Transverse colon (tissue), 4 donors: ENCODE measurements at regions not wholly inside any gene's neighbourhood (a gene's known extent, or its start where the extent isn't known, plus 50 kb on each side); places are given as distances from the start of the nearest gene placed in this dataset.
A peak's percentile ranks its signal among the peaks of the same experiment; 100 is the strongest.

ENCODE experiments used
- DNase-seq: peaks from one replicate; pipeline ENCODE4 v3.0.0-alpha.2; 2019
- H3K27ac ChIP-seq, 4 donors: fragments of 200-600 bp; sonication (generic); 2 replicates each; pipeline ENCODE4 v1.5.1; 2016 to 2018; ENCODE audit warnings: inconsistent platforms in 4 of 4
- H3K27me3 ChIP-seq: fragments of 200-600 bp; sonication (generic); 2 replicates; pipeline ENCODE4 v1.5.1; 2017; ENCODE audit warnings: inconsistent platforms
- H3K36me3 ChIP-seq, 4 donors: fragments of 200-600 bp; sonication (generic); 2 replicates each; pipeline ENCODE4 v1.5.1; 2017 to 2019; ENCODE audit warnings: inconsistent platforms in 4 of 4
- H3K4me1 ChIP-seq, 4 donors: fragments of 200-600 bp; sonication (generic); 2 replicates each; pipeline ENCODE4 v1.5.1; 2017 to 2020; ENCODE audit warnings: inconsistent platforms in 4 of 4
- H3K4me3 ChIP-seq, 4 donors: fragments of 200-600 bp; sonication (generic); 1 replicate in 1 of 4; 2 replicates in 3 of 4; pipeline versions ENCODE4 v1.5.1 to v1.6.1; 2017 to 2019; ENCODE audit warnings: inconsistent platforms in 4 of 4
- H3K9me3 ChIP-seq, 2 donors: fragments of 200-600 bp; sonication (generic); 2 replicates each; pipeline ENCODE4 v1.5.1; 2017 to 2019; ENCODE audit warnings: inconsistent platforms in 2 of 2
- EP300 ChIP-seq: sonication (generic); formaldehyde crosslinking; IDR thresholded peaks from one replicate; pipeline ENCODE4 v1.6.1; 2017; ENCODE audit warnings: antibody characterized with exemption, low read depth
- POLR2A ChIP-seq: fragments of 450-650 bp; IDR thresholded peaks from one replicate; pipeline ENCODE4 v1.6.1; 2016; ENCODE audit warnings: antibody characterized with exemption, mild to moderate bottlenecking, moderate library complexity
- POLR2AphosphoS5 ChIP-seq, 3 donors: sonication (generic); formaldehyde crosslinking; IDR thresholded peaks; one replicate each; pipeline ENCODE4 v1.6.1; 2016; ENCODE audit warnings: antibody characterized with exemption in 3 of 3
- WGBS, 2 donors: methylation state at CpG; one replicate each; pipeline ENCODE4 v1.1.5; 2018; ENCODE audit warnings: low coverage in 1 of 2; 5-methylcytosine and 5-hydroxymethylcytosine counted together
- in situ Hi-C, 4 donors: fragments of 200-750 bp; cut with MboI; loops; one replicate each; pipeline versions ENCODE4 v1.15.0 to v1.15.1; 2017; ENCODE audit warnings: low sequenced_read_pairs in 3 of 4, low pct_ligation_motif_present in 1 of 4, low pct_unique_long_range_greater_than_20kb in 1 of 4
- intact Hi-C: fragments of 100-400 bp; cut with DNase I; formaldehyde crosslinking; loops from one replicate; pipeline ENCODE4 v1.15.1; 2023; ENCODE audit warnings: low total_unique reads
- TF ChIP-seq, protein P1 (sequence below), 5 experiments: fragments of 200-600 bp in 3 of 5; fragments of 450-650 bp in 2 of 5; sonication (generic) in 3 of 5; IDR thresholded peaks; 1 replicate in 2 of 5; 2 replicates in 3 of 5; pipeline ENCODE4 v1.5.1; 2016 to 2017; ENCODE audit warnings: antibody characterized with exemption in 5 of 5, inconsistent platforms in 3 of 5, mild to moderate bottlenecking in 2 of 5, moderate library complexity in 1 of 5

DNA sequence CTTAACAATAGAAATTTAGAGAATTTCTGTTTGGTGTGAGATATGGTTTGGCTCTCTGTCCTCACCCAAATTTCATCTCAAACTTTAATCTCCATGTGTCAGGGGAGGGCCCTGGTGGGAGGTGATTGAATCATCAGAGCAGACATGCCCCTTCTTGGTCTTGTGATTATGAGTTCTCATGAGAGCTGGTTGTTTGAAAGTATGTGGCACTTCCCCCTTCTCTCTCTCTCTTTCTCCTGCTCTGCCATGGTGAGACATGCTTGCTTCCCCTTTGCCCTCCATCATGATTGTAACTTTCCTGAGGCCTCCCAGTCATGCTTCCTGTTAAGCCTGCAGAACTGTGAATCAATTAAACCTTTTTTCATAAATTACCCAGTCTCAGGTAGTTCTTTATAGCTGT lies 524.7 kb upstream of the ACVR2A start:
- in situ Hi-C loops (no loop called here), intact Hi-C loops (no loop called here)
- H3K36me3 ChIP-seq, result no peaks in the 10 kb centered on the region
- DNase-seq, result no peak
- H3K27me3 ChIP-seq, result no peaks in the 10 kb centered on the region
- H3K27ac ChIP-seq, result no peak overlapping the region
- H3K9me3 ChIP-seq, result peaks cover 9 to 13% of the 10 kb centered on the region in 2 donors
- peaks cover 0 to 6% (median 0%) of the 10 kb centered on the region in 4 donors for H3K4me1 ChIP-seq
- H3K4me3 ChIP-seq, result no peak overlapping the region
- TF ChIP-seq, protein P1, sequence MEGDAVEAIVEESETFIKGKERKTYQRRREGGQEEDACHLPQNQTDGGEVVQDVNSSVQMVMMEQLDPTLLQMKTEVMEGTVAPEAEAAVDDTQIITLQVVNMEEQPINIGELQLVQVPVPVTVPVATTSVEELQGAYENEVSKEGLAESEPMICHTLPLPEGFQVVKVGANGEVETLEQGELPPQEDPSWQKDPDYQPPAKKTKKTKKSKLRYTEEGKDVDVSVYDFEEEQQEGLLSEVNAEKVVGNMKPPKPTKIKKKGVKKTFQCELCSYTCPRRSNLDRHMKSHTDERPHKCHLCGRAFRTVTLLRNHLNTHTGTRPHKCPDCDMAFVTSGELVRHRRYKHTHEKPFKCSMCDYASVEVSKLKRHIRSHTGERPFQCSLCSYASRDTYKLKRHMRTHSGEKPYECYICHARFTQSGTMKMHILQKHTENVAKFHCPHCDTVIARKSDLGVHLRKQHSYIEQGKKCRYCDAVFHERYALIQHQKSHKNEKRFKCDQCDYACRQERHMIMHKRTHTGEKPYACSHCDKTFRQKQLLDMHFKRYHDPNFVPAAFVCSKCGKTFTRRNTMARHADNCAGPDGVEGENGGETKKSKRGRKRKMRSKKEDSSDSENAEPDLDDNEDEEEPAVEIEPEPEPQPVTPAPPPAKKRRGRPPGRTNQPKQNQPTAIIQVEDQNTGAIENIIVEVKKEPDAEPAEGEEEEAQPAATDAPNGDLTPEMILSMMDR (IDR thresholded peaks at IDR 0.05), result no peak
- no peak for TF ChIP-seq POLR2A
- no peak for TF ChIP-seq EP300
- TF ChIP-seq POLR2AphosphoS5 (IDR thresholded peaks at IDR 0.05), result no peak

DNA sequence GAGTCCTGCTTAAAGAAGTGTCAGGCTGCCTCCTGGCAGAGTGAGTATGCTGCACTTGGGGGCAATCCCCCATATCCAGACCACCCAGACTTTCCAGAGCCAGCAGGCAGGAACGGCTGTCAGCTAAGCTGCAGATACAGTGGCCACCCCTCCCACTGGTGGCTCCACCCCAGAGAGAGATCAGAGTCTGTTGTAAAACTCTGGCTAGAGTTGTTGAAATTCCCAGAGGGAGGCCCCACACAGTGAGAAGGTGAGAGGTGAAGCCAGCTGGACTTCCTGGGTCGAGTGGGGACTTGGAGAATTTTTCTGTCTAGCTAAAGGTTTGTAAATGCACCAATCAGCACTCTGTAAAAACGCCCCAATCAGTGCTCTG lies 533.8 kb upstream of the ACVR2A start:
- in situ Hi-C loops, result no loop called here

DNA sequence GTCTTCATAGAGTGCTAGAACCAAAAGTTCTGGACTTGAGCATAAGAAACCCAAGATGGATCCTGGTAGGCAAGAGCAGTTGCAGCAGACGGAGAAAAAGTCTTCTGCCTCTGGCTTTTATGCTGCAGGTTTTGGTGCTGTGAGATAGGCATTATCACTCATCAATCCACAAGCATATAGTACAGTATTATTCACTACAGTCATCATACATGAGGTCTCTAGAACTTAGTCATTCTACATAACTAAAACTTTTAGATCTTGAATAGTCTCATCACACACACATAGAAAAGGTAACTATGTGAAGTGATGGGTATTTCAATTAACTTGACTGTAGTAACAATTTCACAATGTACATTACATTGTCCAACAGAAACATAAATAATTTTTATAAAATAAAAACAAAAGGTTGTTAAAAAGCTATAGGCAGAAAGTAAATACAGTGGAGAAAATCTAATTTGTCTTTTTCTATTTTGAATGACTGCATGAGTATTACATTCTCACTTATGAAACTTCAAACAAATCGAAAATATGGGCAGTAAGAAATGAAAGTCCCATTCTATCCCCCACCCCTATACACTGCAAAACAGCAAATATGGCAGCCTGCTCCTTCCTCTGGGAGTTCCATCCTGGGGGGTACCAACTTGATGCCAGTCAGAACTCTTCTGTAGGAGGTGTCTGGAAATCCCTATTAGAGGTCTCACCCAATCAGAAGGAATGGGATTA lies 534.3 kb upstream of the ACVR2A start:
- WGBS, 2 donors, result 81 to 85% methylated on average over 2 of the region's 2 CpGs
- Histone ChIP-seq H3K9me3 (no peaks in the 10 kb centered on the region), H3K4me3 (no peak overlapping the region), H3K27ac (no peak overlapping the region), H3K4me1 (peaks cover 0 to 3% (median 0%) of the 10 kb centered on the region in 4 donors), H3K27me3 (no peaks in the 10 kb centered on the region), H3K36me3 (no peaks in the 10 kb centered on the region)
- no peak for TF ChIP-seq POLR2A
- TF ChIP-seq POLR2AphosphoS5 (IDR thresholded peaks at IDR 0.05), result no peak
- TF ChIP-seq, protein P1 (IDR thresholded peaks at IDR 0.05), result no peak
- no peak for TF ChIP-seq EP300
- intact Hi-C loops (no loop called here), in situ Hi-C loops (no loop called here)
- no peak for DNase-seq

More for the DNA sequence above, 533.8 kb upstream of the ACVR2A start:
- intact Hi-C loops, result no loop called here
- Histone ChIP-seq H3K27me3 (no peaks in the 10 kb centered on the region), H3K4me1 (peaks cover 0 to 3% (median 0%) of the 10 kb centered on the region in 4 donors), H3K9me3 (no peaks in the 10 kb centered on the region), H3K27ac (no peak overlapping the region), H3K36me3 (no peaks in the 10 kb centered on the region), H3K4me3 (no peak overlapping the region)
- 37% methylated on average over 3 of the region's 3 CpGs; no CpG with 5 or more reads in 1 of the 2 donors for WGBS, 2 donors
- TF ChIP-seq POLR2A, result no peak
- TF ChIP-seq POLR2AphosphoS5 (IDR thresholded peaks at IDR 0.05), result no peak
- TF ChIP-seq, protein P1 (IDR thresholded peaks at IDR 0.05), result no peak
- no peak for TF ChIP-seq EP300
- DNase-seq, result peak; percentile 57

DNA sequence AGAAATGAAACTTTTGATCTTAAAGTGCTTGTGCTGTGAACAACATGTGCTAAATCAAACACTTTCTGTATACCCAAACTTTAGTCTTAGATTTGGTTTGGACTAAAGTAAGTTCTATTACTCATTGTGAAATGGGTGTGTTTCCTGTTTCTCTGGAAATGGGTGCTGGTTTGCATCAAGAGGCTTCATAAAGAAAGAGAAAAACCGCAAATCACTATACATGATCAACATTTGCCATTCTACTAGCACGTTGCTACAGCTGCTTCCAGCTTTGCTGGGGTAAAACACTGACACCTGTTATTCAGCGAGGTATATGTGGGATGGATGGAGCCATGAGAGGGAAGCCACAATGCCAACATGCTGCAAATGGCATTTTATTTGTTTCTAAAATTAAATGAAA lies 547.0 kb upstream of the ACVR2A start:
- Histone ChIP-seq H3K4me3 (no peak overlapping the region), H3K36me3 (no peaks in the 10 kb centered on the region), H3K27me3 (no peaks in the 10 kb centered on the region), H3K4me1 (no peaks in the 10 kb centered on the region), H3K27ac (no peak overlapping the region), H3K9me3 (no peaks in the 10 kb centered on the region)
- in situ Hi-C loops (no loop called here), intact Hi-C loops (no loop called here)
- no peak for DNase-seq
- TF ChIP-seq, protein P1 (IDR thresholded peaks at IDR 0.05), result no peak
- no peak for TF ChIP-seq POLR2AphosphoS5 (IDR thresholded peaks at IDR 0.05)
- TF ChIP-seq EP300, result no peak
- no peak for TF ChIP-seq POLR2A
- 73 to 81% methylated on average over 3 of the region's 3 CpGs for WGBS, 2 donors
